GM21515 (cell line): ENCODE measurements at regions not wholly inside any gene's neighbourhood (a gene's known extent, or its start where the extent isn't known, plus 50 kb on each side); places are given as distances from the start of the nearest gene placed in this dataset.

Source experiments
- ATAC-seq: cut with Tn5 transposase; IDR thresholded peaks from one replicate; pipeline ENCODE4 v1.9.1; 2021; ENCODE audit not compliant: unreplicated experiment

DNA sequence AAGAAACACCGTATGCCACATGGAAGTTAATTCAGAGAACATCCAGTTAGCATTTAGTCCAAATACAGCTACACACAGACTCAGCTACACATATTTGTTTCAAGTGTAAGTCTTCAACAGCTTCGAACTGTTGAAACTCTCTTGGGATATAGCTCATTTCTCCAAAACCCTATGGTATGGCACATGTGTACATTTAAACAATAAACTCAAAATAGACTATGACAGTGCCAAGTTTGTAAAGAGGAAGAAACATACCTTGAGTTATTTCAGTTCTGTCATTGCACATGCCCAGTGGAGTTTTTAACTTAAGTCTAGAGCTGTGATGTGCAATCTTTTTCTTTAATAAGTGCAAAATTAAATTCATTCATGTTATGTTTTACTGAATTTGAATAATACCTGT is 155.1 kb upstream of the RAI14 start:
- ATAC-seq = no peak

DNA sequence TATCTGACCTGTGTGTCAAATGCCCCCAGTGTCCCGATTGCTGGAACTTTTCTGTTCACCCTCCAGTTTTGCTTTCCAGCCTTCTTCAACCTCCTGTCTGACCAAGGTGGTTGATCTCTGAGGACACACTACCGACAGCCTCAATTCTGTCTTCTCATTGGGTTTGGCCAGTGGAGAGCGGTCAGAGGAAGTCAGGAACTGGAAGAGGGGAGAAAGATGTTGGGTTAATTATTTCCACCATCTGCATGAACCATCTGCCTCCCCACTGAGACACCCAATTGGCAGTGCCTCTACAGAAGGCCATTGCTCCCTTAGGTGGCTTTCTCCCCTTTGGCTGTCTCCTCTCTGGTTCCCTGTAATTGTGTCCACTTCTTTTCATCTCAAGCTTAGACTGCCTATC is 154.3 kb upstream of the RAI14 start:
- ATAC-seq = no peak

DNA sequence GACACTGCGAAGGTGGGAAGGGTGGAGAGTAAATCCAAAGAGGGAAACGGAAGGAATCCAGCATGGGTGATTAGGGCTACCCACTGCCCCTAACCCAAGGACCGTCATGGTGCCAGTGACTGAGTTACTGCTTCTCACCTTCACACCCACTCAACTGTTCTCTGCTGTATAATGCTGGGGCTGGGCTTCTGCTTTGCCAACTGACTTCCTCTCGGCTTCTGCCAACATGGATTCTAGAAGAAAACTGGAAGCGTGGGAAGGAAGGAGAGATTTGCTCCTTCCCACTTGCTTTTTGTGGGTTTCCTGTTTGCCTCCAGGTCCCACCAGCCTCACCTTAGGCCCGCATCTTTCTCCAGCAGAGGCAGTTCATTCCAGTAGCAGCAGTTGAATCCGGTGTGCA is 153.5 kb upstream of the RAI14 start:
- ATAC-seq = no peak

DNA sequence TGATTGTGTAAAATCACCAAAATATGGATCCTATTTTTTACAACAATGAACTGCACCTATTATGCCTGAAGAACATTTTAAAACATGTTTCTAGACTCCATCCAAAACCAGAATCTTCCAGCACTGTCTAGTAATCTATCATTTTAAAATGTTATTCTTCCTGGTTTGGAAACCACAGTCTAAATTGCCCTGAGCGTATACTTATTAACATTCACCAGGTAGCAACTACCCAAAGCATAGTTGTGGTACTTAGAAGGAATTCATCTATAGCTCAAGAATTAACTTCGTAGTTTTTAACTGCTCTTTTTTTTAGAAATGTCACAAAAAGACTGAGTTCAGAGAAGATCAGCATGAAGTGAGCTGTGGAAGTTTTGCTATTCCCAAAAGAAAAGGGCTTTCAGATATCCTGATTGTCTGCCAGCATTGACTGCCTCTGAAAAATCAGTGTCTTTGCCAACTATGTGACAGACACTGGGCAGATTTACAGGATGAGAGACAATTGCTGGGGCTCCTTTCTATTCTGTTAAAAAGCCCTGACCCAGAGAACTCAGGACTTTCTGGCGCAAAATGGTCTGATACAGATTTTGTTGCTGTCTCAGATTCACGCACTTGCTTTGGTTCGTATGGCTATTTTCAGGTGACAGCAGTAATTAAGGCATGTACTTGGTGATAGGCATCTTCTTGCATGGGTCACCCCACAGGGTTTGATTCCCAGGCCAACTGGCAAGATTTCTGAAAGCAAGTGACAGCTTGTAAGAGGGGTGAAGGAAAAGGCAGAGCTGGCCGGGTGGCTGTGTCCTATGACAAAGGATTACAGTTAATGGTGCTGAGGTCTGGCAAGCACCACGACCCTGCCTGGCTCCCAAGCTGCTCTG is 152.5 kb upstream of the RAI14 start:
- ATAC-seq = no peak

DNA sequence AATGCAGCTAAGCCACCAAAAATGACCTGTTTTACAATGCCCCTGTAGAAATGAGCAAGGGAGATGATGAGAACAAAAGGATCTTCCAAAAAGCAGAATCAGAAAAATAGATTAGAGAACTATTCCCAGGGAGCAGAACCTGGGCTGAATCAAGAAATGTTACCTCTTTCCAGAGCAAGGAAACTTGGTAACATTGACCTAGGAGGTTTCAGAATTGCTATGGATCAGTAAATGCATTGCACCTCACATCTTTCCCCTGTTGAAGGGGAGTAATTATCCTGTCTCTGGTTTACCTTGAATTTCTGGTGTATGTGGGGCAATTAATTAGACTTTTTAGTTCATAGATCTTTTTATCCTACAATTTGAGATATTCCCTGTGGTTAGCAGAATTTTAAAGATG is 151.2 kb upstream of the RAI14 start:
- no peak for ATAC-seq

DNA sequence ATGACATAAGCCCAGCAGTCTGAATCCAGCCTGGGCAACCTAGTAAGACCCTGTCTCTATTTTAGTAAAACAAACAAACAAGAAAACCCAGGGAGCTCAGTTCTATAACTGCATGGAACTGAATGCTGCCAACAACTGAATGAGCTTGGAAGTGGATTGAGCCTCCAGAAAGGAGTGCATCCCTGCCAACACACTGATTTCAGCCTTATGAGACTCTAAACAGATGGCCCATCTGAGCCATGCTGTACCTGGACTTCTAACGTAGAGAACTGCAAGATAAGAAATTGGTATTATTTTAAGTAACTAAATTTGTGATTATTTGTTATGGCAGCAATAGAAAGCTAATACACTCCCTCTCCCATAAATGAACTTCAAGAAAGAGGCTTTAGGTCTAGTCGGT is 150.4 kb upstream of the RAI14 start:
- no peak for ATAC-seq

DNA sequence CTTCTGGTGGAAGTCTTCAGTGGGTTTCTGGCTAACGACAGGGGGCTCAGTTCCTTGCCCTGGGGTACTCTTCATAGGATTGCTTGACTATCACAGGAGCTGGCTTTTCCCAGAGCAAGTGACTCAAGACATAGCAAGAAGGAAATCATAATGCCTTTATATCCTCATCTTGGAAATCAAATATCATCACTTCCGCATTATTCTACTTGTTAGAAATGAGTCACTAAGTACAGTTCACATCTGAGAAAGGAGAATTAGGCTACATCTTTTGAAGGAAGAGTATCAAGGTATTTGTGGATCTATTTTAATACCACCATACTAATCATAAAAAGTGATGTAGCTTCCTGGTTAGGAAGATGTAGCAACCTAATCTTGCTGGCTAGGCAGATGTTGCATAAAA is 148.2 kb upstream of the RAI14 start:
- ATAC-seq = no peak

DNA sequence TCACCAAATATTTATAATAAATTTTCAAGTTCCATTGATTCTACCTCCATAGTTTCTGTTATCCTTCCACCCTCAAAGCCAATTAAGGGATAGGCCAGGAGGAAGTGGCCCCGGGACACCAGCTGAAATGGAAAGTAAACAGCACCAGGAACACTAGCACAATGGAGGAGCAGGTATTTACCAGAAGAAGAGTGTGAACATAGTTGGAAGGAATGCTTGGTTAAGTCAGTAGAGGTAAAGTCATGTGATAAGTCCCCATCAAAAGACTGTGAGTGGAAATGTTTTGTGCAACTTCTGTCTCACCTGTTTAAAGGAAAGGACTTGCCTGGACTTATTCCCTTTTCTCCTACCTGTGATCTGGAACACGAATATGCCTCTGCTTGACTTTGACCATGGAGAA is 146.7 kb upstream of the RAI14 start:
- no peak for ATAC-seq

DNA sequence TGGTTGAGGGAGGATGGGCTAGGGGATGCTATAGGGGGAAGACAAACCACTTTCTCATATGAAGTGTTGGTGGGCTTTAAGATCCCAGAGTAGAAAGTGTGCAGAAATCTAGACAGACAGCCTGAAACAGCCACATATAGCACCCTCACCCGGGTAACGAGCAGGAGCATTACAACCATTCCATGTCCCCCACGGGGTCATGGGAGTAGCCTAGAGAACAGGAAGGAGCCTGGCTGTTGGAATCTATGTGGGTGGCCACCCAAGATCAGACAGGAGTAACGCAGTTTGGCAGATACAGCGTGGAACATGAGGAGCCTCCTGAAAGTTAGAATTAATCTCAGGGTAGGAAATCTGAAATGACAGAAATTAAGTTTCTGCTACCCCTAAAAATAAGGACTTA is 146.1 kb upstream of the RAI14 start:
- no peak for ATAC-seq

DNA sequence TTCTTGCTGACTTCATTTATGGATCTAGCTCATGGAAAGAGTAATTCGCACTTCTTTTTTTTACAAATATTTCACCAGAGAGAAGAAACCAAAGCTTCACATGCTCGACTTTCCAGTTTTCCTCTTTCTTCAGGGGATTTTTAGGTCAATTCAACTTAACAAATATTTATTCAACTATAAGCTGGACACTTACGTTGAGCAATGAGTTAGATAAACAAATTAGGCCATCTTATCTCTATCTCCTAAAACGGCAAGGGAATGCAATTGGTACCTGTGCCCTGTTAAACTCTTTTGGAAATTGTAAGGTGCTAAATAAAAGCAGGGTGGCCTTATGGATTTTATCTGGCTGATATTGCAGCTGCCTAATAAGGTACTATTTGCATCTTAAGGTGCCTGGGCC is 145.1 kb upstream of the RAI14 start:
- no peak for ATAC-seq

DNA sequence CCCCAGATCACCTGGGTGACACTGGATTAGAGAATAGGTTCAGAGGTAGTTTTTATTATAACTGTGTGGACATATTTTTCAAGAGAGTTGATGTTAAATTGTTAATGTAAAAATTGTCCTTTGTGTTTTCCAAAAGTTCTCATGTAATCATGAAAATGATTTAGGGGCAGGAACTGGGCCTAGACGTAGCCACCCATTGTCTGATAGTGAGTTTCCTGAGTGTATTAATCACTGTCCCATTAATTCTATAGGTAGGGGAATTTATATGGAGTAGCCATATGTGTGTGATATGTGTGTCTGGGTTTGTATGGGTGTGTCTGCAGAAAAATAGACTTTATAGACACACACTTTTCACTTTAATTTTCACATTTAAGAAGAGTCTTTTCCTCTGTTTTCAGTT is 144.6 kb upstream of the RAI14 start:
- ATAC-seq = no peak

DNA sequence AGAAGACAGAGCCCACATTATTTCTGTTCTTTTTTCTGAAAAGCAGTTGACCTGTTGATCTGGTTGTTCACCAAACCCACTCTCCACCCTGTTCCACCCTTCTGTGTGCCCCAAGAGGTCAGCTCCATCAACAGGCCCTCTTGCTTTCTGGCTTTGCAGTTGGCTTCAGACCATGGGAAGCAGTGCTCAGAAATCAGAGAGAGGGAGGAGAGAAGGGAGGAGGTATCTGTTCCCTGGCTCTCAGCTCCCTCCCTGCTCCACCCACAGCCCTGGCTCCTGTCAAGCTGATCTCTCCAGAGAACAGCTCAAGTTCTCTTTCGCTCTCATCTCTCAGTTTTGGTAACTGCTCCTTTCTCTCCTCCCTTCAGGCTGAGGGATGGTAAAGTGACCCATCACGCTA is 144.2 kb upstream of the RAI14 start:
- ATAC-seq = no peak

DNA sequence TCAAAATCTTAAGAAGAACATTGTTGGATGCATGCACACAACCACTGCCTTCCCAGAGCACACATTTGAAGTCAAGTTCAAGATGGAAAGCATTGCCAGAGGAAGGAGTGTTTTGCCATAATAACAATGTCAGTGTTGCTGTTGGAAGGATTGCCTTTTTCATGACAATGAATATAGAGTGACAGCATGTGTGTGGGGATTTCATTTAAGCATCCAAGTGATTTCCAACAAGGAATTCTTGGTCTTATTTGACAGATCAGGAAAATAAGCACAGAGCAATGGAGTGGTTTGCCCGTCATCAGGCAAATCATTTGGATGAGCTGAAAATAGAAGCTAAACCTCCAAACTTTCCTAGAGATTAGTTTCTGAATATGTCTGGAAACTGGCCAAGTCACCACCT is 140.0 kb upstream of the RAI14 start:
- no peak for ATAC-seq

DNA sequence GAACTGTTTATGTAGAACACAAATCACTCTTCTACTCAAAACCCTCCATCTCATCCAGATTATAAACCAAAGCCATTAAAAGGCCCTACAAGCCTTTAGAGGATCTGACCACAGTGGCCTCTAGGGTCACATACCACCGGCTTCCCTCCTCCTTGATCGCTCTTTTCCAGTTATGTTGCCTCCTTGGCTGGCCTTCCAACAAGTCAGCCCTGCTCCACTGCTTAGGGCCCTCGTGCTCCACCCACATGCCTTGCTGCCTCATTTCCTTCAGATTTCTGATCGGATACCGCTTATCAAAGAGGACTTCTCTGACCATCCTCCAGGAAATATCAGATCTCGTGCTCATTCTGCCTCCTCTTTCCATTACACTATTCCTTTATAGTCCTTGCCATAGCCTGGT is 139.4 kb upstream of the RAI14 start:
- no peak for ATAC-seq

DNA sequence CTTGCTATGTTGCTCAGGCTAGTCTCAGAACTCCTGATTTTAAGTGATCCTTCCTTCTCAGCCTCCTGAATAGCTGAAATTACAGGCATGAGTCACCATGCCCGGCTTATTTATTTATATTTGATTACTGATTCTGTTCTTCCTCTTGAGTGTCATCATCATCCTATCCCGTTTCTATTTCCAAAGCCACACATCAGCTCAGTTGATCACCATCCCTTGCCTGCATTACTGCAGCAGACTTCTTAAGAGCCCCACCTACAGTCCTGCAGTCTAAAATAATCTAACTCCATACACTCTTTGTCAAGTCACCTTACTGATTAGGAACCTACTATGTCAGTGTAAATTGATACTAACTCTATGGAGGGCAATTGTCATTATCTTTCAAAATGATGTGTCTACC is 138.9 kb upstream of the RAI14 start:
- no peak for ATAC-seq

DNA sequence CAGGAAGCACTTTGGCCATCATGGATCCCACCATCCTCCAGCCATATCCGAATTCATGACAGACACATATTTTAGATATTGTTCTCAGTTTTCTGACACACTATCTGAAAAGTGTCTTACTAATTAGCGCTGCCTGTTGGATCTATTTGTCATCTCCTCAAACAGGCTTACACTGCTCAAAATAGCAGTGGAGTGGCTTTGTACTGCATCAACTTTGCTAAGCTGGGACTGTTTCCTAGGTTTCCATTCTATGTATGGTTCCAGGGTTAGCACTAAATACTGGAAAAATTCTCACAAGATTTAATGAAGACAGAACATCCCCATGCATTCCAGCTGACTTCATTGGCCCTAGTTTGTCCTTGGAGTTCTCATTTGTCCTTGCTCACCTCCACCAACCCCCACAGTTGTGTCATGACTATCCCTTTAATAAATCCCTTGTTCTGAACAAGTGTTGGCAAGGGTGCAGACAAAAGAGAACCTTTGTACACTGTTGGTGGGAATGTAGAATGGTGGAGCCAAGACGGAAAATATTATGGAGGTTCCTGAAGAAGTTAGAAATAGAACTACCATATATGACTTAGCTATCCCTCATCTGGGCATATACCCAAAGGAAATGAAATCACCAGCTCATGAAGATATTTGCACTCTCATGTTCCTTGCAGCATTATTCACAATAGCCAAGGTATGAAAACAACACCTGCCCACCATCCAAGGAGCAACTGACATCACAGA is 136.5 kb upstream of the RAI14 start:
- no peak for ATAC-seq

DNA sequence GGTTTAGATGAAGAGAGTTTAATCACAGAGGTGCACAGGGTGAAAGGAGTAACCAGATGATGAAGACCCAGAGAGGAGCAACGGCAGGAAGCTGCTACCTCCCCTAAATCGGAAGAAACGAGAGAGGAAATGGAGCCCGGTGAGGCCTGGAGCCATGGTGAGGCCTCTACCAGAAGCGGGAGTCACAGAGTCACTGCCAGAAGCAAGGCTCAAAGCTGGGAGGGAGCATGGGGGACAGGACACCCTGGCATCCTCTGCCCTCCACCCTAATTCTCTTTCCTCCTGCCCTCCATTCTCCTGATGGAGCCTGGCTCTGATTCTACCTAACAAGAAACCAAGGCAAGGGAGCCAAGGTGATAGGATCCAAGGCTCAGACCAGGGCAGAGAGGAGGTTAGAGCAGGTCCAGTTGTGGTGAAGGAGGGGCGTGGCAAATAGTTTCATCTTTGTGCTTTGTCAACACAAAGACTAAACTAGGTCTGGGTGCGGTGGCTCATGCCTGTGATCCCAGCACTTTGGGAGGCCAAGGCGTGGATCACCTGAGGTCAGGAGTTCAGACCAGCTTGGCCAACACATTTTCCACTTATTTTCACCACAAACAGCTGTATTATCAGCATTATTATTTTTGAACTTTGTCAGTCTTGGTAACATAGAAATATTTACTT is 134.4 kb upstream of the RAI14 start:
- no peak for ATAC-seq

DNA sequence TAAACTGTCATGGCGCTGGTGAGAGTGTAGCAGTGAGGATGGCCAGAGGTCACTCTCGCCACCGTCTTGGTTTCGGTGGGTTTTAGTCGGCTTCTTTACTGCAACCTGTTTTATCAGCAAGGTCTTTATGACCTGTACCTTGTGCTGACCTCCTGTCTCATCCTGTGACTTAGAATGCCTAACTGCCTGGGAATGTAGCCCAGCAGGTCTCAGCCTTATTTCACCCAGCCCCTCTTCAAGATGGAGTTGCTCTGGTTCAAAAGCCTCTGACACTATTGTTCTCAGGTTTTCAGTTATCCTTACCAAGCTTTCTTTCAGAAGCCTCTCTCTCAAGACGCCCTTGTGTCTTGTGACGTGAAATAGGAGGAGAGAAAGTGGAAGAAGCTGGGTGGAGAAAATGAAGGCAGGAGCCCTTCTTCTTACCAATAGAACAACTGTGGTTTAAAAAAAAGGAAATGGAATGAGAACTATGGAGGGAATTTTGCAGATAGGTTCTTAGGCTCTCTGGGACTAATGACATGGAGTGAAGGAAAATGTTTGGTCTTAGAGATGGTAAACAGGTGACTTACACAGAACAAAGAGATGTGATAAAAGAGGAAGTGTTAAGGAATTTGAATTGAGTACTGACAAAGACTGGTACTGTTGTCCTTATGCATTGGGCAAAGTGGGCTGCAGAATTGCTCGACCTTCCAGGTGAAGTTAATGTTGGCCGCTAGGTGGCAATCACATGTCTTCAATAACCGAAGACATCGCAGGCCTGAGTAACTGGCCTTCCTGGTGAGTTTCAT is 133.3 kb upstream of the RAI14 start:
- peak; percentile 94 for ATAC-seq

DNA sequence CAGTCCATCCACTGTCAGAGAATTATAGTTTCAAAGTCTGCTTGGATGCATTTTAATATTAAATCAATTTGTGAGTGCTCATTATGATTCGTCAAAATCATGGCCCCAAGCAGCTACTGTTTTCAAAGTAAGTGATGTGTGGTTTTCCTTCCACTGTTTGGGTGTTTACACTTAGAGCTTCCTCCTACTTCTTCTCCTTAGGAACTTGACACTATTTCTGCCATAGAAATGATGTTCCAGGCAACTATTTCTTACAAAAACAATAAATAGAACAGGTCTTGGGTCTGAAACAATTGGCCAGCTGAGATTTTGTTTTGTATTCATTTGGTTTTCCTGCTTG is 132.8 kb upstream of the RAI14 start:
- no peak for ATAC-seq

DNA sequence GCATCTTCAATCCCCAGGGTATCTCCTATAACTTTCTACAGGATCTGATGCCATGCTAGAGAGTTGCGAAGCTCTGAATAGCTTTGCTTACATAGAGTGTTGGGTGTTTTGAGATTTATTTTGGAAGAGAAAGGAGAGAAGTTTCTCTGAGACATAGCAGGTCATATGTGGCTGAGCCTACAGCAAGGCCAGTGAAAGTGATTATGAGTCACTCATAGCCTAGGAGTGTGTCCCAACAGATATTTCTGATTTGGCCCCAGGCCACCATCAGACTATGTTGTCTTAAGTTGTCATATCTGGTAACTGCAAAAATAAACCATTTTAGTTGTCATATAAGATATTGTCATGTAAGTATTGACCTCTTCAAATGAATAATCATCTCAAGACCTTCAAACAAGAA is 132.0 kb upstream of the RAI14 start:
- no peak for ATAC-seq

DNA sequence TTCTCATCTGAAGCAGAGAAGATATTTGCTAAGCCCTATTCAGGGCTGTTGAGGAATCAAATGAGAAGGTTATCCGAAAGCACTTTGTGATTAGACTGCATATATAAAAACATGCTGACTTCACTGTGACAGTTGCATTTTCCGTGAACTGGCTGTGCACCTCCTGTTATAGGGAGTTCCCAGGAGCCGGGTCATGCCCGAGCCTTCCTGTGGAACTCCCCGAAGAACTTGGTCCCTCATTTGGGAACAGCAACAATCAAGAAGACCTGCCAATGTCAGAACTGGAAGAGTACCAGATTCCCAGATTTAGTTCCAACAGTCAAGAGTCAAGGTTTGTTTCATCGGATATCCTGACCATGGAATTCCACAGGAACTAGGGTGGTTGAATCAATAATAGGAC is 130.4 kb upstream of the RAI14 start:
- ATAC-seq = no peak
